ENCODE measurements at regions not wholly inside any gene's neighbourhood (a gene's known extent, or its start where the extent isn't known, plus 50 kb on each side); places are given as distances from the start of the nearest gene placed in this dataset.
"Not testable (repeated sequence)": the region's sequence is repeated elsewhere in the genome, so short reads cannot be mapped to it uniquely, and the experiment has no call there.

- DNase-seq, result no peak
These were observed 859.3 kb upstream of the ATXN7L3B start for GRCh38 chr12:73678335-73678734.

- DNase-seq, result no peak
These were observed 838.3 kb upstream of the ATXN7L3B start for GRCh38 chr12:73699318-73699717.

GRCh38 chr12:73714655-73715054, 823.0 kb upstream of the ATXN7L3B start:
- DNase-seq, result no peak

GRCh38 chr12:73716143-73716542, 821.5 kb upstream of the ATXN7L3B start:
- not testable (repeated sequence) for DNase-seq

GRCh38 chr12:73719223-73719622, 818.4 kb upstream of the ATXN7L3B start:
- DNase-seq, result no peak

- DNase-seq, result no peak
These were observed 810.8 kb upstream of the ATXN7L3B start for GRCh38 chr12:73726881-73727280.

DNA sequence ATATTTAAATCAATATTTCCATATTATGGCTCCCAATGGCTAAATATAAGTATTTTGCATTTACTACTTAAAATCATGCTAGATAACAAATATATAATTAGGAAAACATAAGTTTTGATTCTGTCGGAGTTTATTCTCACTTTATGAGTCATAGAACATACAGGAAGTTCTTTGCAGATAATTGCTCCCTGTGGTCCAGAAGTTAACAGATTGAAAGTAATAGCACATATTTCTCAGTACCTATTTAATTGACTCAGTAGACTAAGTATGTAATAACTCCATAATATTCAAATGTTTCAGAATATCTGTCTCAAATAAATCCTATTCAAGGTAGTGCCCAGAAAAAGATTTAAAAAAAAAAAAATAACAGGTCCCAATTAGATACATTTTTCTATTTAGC, 806.0 kb upstream of the ATXN7L3B start:
- no peak for DNase-seq

DNA sequence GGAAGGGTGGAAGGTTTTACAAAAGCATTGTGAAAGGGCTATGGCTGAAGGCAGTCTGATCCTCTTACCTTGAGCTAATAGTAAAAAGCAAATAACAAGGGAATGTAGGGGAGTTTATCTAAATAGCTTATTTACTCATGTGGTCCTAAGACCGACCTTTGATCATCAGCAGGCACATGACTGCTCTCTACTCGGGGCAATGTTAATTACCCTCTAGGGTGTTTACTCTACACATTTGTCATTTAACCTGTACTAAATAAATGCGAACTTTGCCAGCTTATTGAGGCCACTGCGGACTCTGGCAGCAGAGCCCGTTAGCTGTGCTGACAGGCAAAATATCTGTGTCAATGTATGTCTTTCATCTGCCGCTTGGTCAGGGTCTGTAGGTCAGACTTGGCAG, 768.3 kb upstream of the ATXN7L3B start:
- no peak for DNase-seq

DNA sequence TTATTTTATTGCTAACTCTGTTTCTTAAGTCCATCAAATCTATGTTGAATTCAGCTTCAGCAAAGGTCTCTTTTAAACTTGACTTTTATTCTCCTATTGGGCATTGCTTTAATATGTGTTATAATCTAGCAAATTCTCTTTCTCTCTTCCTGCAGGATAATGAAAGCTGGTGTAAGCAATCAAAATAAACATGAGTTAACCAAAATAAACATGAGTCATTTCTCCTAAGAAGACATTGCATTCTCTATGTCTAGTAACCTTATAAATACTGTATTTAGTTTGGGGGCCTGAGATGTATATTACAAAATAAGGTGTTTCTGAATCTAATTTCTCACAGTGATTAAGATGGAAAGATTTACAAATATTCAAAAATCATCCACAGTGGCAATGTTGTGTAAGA, 739.1 kb upstream of the ATXN7L3B start:
- no peak for DNase-seq

DNA sequence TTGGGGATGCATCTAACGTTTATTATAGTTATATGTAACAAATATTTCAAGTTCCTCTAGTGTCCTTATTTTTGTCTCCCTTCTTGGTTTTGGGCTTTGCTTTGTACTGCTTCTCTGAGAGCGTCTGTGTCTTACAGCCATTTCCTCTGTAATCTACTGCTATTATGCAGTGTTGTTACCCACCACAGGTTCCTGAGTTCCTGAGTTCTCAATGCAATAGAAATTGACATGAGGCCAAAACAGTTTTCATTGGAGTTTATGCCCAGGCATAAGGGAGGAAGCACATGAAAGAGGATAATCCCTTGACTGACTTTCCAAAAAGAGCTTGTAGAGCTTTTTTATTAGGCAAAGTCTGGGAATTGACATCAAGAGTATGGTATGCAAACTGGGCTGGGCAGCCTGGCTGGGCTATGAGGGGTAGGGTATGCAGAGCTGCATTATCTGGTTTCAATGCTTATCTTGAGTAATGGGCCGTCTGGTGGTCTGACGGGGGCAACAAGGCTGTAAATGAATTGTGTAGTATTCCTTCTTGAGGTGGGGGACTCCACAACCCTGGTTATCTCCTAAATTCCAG, 722.5 kb upstream of the ATXN7L3B start:
- DNase-seq, result no peak

- DNase-seq, result no peak
These were observed 720.5 kb upstream of the ATXN7L3B start for GRCh38 chr12:73817161-73817560.

- DNase-seq, result no peak
These were observed 703.9 kb upstream of the ATXN7L3B start for GRCh38 chr12:73833746-73834145.

GRCh38 chr12:73841963-73842362, 695.7 kb upstream of the ATXN7L3B start:
- DNase-seq, result no peak

GRCh38 chr12:73863546-73863945, 674.1 kb upstream of the ATXN7L3B start:
- no peak for DNase-seq

GRCh38 chr12:73867147-73867546, 670.5 kb upstream of the ATXN7L3B start:
- DNase-seq, result no peak

GRCh38 chr12:73877291-73877690, 660.3 kb upstream of the ATXN7L3B start:
- not testable (repeated sequence) for DNase-seq

DNA sequence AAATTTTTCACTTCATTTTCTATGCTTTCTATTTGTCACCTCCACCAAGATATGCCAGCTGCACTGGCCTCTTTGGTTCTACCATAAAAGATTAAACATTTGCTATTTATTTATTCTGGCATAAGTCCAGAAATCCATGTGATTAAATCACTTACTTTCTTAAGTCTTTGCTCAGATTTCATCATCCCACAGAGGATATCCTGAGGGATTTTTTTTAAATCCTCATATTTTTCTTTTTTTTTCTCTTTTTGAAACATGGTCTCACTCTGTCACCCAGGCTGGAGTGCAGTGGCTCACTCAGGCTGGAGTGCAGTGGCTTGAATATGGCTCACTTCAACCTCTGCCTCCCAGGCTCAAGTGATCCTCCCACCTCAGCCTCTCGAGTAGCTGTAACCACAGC, 645.4 kb upstream of the ATXN7L3B start:
- DNase-seq, result no peak

DNA sequence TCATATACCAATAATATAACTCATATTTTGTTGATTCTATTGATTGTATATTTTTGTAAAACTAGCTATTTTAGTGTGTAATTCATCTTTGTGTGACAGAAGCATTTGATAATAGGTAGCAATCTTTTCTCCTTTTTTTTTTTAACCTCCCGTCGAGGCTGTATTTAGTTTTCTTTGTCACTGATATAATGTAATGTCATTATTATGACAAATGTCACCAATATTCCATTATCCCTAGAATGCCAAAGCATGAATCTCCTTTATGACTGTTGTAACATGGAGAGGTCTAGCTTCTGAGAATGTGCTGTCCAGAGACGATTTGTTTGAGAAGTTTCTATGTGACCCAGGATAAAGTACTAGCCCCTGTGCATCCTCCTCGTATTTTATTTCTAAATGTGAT, 639.0 kb upstream of the ATXN7L3B start:
- no peak for DNase-seq

GRCh38 chr12:73902260-73902659, 635.4 kb upstream of the ATXN7L3B start:
- no peak for DNase-seq

- DNase-seq, result no peak
These were observed 630.9 kb upstream of the ATXN7L3B start for GRCh38 chr12:73906757-73907156.

- no peak for DNase-seq
These were observed 601.8 kb upstream of the ATXN7L3B start for GRCh38 chr12:73935817-73936216.

DNA sequence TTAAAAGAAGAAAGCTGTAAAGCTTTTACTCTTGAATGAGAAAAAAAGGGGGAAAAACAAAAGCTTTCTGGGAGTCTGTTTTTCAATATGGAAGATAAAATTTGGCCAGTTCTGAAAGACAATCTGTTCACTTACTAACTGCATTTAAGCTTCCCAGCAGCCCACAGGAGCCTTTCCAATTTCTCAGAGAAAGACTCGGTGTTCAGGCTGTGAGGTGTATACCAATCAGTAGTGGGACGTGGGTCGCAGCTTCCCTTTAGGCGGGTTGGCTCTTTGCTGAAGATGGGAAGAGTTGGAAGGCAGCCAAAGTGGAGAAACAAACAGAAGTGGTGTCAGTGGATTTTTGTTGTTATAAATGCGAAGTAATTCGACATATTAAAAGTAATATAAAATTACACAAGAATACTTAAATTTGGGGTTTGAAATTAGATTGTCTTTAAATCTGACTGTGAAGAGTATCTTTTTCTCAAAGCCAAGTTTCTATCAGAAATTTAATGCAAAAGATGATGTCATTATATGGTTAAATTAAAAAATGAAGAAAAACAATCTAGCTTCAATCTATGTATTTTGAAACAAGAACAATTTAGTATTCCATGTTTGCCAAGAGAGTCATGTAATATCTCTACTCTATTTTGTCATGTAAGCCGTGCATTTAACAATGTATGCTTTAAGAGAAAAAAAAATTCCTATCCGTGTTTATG, 590.2 kb upstream of the ATXN7L3B start:
- DNase-seq, result no peak

DNA sequence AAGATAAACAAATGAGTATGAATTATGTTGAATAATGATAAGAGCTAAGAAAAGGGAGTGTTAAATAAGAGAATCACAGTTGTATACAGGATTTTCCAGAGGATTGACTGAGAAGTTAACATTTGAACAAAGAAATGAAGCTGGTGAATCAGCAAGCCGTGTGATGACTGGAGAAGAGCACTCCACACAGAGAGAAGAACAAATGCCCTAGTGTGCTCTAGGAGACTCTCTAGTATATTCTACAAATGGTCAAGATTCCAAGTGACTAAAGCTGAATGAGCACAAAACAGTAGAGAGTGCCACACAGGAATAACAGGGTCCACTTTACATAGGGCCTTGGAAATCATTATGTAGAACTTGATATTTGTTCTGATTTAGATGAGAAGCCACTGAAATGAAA, 587.1 kb upstream of the ATXN7L3B start:
- no peak for DNase-seq
